Activated T-cell treated with anti-CD3 and anti-CD28 coated beads, Interleukin-2, amount 50 U/mL, for 1 hour (primary cell): ENCODE measurements at regions not wholly inside any gene's neighbourhood (a gene's known extent, or its start where the extent isn't known, plus 50 kb on each side); places are given as distances from the start of the nearest gene placed in this dataset.
A peak's percentile ranks its signal among the peaks of the same experiment; 100 is the strongest.

ENCODE experiments used
- DNase-seq: peaks from one replicate; pipeline ENCODE4 v3.0.0-alpha.2; 2020

DNA sequence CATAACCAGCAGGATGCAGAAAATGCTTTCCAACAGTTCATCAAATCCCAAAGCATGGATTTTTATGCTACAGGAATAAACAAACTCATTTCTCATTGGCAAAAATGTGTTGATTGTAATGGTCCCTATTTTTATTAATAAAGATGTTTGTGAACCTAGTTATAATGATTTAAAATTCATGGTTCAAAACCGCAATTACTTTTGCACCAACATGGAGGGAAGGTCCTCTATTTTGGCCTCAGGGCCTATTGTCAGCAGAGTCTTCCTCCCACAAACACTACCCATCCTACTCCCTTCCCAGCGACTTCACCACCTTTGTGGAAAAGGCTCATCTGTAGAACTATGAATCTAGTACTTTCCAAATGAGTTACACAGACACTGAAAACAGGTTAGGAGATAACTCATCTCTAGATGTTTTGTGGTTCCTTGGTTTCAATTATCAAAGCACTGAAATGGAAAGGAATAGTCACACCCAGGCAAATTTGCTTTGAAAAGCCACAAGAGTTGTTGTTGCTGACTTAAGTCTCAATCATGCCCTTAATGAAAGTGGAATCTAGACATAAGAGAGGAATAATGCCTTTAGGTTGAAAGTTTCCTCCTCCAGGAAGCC is 59.4 kb upstream of the FRMD4A start:
- no peak for DNase-seq

DNA sequence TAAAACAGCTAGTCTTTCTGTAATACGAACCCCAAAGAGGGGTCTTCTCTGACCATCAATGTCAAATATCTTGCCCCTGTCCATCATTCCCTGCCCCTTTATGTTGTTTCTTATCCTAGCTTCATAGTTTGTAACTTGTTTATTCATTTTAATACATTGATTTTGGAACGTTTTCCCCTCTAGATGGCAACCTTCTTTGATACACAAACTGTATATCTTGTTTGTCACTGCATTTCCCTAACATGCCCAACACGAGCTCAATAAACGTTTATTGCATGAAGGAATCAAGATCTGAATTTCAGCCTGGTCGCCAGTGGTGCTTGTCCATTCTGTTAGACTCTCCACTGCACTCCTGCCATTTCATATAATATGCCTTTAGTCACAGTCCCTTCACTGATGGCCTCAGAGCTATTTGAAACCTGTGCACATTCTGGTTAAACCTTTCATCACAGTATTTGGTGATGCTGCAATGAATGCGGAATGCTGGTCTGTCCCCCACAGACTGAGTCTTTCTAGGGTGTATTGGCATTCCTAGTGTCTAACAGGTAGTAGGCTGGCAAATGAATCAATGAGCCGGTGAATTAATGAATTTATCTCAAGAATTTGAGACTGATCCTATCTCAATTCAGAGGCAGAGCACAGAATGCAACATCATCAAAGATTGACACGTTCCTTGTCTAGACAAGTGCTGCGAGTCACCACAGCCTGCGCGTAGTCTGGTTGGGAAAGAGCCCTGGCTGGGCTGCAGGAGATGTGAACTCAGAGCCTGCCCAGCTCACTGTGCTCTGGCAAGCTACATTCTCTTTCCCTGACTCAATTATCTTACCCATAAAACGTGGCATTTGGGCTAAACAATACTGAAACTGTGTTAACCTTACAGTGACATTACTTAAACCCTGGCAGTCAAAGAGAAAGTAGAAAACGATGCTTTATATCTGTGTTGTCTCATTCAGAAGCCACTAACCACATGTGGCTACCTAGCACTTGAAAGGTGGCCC is 55.2 kb upstream of the FRMD4A start:
- no peak for DNase-seq

- no peak for DNase-seq
Measured at GRCh38 chr10:14384915-14385314, 54.2 kb upstream of the FRMD4A start.

GRCh38 chr10:14384116-14384730 is 53.5 kb upstream of the FRMD4A start:
- DNase-seq = no peak

DNA sequence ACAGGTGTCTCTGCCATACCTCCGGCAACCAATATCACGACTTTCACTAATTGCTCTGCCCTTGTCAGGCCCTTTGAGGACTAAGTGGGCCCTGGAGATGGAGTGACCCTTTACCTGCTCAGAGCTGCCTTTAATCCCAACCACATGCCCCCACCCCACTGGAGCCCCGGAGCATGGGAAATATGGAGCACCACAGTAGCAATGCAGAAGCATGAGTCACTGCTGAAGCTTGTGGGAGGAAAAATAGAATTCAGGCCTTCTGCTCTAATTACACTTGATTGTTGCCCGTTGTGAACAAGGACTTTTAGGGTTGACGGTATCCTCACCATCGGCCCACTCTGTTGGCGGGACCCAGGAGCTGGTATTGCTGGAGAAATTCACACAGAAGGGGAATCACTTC is 52.5 kb upstream of the FRMD4A start:
- no peak for DNase-seq

GRCh38 chr10:14382531-14382930 is 51.8 kb upstream of the FRMD4A start:
- DNase-seq = no peak

DNA sequence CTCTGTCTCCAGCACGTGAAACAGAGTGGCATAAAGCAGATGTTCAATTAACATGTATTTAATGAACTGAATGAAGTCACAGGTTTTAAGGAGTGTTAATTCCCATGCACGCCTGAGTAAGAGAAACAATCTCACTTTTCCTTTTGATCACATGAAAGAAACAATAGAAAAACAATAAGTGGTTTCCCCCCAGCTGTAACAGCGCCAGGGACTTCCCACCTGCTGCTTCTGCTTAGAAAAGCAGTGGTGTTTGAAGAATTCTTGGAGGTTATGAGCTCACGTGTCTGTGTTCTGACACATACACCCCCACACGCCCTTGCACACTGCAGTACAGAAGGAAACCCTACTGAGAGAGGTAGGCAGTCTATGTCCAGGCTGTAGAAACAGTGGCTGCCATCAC is 51.3 kb upstream of the FRMD4A start:
- peak; percentile 20 for DNase-seq

DNA sequence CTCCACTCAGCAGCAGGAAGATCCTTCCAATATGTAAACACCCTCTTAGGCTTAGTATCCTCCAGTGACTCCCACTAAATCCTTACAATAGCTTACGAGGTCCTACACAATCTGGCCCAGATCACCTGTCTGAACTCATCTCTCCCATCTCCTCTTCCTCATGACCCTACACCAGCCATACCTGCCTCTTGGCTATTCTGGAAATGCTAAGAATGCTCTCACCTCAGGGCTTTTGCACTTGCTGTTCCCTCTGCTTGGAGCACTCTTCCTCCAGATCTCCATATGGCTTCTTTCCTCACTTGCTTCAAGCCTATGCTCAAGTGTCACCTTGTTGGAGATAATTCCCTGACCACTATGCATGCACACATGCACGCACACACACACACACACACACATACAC is 50.8 kb upstream of the FRMD4A start:
- DNase-seq = no peak

DNA sequence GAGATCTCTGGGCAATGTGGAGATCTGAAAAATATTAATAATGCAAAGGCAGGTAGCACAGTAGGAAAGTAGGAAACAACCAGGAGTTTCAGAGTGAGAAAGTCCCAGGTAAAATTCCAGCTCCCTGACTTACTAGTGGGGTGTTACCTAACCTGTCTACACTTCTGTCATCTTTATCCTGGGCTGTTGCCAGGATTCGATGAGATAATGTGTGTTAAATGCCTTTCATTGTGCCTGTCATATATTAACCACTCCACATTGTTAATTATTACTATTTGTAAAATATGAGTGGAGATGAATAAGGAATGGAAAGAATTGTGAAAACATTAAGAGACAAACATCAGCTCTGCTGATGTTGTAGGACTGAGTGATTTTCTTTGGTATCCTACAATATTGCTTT is 50.0 kb upstream of the FRMD4A start:
- no peak for DNase-seq
